GM18502 (cell line): ENCODE measurements at regions not wholly inside any gene's neighbourhood (a gene's known extent, or its start where the extent isn't known, plus 50 kb on each side); places are given as distances from the start of the nearest gene placed in this dataset.

Source experiments
- ATAC-seq: cut with Tn5 transposase; IDR thresholded peaks from one replicate; pipeline ENCODE4 v1.9.1; 2021; ENCODE audit warnings: mild to moderate bottlenecking; ENCODE audit not compliant: unreplicated experiment, poor library complexity

DNA sequence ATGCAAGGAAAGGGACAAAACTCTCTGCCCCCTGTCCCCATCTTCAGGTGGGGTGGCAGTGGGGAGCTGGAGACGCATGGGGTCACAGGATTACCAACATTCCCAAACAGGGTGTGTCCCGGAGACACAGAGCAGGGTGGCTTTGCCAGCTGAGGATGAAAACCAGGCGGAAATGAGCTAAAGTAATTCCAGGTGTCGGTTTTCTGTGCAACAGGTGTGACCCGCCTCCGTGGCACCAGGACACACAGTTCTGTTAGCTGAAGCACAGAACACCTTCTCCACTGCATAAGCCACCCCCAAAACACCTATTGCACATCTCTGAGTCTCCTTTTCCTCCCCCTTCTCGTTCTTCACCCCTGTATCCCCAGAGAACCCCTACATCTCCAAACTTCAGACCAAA is 122.7 kb upstream of the GLI2 start:
- no peak for ATAC-seq

GRCh38 chr2:120613742-120614571 is 121.7 kb upstream of the GLI2 start:
- no peak for ATAC-seq

DNA sequence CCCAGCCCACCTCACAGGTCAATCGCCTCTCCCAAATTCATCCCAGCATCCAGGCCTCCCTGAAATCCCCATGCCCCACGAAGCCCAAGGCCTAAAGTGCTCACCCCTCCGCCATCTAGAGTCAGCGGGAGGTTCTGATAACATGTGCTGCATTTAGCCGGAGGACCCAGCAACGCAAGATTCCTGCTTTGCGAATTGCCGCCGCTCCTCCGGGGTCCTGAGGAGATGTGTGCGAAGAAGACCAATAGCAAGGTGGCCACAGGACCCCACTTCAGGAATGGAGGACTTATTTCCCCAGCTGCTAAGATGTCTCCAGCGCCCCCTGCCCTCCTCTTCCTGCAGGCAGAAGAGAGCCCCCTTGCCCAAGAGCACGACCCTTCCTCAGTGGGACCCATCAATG is 120.8 kb upstream of the GLI2 start:
- ATAC-seq, result no peak

DNA sequence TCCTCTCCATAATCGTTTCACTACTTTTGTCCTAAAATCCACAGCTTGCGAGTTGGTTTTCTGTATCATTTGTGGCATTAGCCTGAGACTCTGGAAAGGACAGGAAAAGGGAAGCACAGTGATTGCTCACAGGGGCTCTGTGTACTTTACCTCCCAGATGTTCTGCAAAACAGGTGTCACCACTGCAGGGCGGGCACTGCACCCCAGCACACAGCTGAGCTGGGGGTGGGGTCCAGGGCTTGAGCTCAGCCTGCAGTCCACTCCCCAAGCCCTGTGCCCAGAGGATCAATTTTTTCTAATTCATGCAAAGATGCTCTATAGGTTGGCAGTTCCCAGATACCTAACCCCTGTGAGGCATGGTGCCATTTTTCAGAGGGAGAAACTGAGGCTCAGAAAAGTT is 119.4 kb upstream of the GLI2 start:
- no peak for ATAC-seq

GRCh38 chr2:120617055-120617454 is 118.6 kb upstream of the GLI2 start:
- no peak for ATAC-seq

DNA sequence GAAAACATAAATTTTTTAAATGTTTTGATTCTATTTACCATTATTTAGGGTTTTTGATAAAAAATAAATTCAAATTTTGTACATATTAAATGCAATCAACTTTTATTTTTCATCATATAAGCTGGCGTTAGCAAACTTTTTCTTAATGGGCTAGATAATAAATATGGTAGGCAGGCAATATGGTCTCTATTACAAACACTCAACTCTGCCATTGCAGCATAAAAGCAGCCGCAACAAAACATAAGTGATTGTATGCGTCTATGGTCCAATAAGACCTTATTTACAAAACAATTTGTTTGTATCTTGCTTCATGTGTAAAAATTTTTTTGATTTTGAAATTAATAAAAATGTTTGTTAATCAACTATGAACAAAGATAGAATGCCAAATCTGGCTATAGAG is 116.8 kb upstream of the GLI2 start:
- ATAC-seq, result no peak

GRCh38 chr2:120619579-120619978 is 116.1 kb upstream of the GLI2 start:
- ATAC-seq, result no peak

DNA sequence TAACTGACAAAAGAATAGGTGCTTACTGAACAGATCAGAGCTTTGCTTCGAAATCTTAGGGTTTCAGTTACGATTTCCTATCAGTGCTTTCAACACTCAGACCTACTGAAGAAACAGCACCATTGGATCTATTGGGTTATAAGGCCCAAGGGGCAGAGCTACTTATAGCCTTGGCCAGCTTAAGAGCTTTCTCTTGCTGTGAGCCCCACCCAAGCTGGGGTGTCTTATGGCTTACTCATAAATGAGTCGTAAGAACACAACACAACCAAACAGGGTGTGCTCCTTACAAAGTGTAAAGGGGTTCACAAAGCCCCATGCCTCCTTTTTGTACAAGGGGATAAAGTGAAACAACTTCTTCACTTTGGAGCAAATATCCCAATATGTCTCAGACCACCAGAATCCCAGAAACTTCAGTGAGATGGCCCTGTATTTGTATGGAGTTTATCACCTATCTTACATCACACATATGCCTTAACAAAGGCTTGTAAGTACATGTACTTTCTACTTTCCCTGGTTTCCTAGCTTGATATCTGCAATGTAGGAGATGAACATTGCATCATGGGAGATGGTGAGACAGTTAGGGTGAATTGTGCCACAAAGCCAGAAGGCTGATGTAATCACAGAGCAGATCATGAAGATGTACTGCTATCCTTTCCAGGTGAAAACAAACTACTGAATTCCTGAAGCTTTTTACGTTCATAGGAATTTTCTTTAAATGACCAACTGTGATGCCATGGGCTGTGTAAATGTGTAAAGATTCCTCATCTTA is 115.5 kb upstream of the GLI2 start:
- ATAC-seq, result no peak

GRCh38 chr2:120622159-120622869 is 113.4 kb upstream of the GLI2 start:
- no peak for ATAC-seq

DNA sequence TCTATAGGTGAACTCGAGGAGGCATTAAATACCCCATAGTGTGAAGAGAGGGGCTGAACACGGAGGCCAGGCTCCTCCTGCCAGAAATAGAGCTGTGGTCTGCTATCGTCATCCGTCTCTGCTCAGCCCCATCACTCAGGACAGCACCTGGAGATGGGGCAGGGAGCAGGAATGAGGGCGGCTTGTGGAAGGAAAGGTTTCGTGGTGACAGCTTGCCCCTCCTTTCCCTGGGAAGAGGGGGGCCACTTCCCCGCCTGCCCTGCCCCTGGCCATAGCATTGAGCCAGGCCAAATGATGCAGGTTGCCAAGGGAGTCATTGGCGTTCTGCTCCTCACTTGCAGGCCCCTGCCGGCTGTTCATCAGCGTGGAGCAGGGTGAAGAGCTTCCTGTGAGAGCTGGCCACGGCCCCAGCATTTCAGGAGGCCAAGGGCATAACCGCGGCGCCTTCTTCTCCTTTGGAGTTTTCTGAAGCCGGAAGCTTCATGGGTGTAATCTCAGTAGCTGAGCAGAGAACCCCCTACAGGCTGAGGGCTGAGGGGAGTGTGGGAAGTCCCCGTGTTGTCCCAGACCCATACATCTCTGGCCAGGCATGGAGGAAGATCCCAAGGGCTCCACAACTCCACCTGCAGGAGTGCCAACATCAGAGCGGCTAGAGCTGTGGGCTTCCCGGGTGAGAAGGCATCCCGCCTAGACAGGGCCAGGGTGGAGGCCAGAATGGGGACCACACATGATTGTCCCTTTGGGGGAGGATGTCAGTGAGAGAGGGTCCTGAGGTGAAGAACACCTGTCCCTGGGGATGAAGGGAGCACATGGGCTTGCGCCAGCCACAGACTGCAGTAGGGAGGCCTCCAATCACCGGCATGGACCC is 112.5 kb upstream of the GLI2 start:
- ATAC-seq, result no peak

DNA sequence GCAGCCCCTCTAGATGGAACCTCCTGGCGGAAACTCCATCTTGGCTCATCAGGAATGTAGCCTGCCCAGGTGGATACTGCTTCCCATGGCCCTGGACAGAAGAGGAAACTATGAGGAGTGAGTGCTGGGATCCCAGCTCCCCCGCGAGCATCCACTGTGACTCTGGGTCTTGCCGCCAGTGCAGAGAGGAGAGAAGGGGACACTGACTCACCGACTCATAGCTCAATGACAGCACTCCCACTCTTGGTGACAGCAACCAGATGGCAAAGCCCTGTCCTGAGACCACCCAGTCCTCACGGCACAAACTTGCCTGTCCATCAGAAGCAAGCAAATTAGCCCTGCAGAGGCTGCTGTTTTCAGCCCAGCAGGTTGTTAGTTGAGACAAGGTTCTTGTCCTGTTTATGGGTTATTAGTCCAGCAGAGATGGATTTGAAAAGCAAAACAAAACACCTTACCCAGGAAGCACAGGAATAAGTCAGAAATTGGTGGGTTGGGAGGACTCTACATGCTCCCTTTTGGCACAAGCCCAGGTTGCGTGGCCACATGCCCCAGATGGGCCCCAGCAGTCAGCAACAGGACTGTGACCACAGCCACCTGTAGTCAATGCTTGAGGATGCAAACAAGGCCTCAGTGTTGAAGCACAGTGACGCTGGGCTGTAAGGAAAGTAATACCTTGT is 111.5 kb upstream of the GLI2 start:
- ATAC-seq, result no peak

GRCh38 chr2:120624738-120625446 is 110.8 kb upstream of the GLI2 start:
- ATAC-seq, result no peak

DNA sequence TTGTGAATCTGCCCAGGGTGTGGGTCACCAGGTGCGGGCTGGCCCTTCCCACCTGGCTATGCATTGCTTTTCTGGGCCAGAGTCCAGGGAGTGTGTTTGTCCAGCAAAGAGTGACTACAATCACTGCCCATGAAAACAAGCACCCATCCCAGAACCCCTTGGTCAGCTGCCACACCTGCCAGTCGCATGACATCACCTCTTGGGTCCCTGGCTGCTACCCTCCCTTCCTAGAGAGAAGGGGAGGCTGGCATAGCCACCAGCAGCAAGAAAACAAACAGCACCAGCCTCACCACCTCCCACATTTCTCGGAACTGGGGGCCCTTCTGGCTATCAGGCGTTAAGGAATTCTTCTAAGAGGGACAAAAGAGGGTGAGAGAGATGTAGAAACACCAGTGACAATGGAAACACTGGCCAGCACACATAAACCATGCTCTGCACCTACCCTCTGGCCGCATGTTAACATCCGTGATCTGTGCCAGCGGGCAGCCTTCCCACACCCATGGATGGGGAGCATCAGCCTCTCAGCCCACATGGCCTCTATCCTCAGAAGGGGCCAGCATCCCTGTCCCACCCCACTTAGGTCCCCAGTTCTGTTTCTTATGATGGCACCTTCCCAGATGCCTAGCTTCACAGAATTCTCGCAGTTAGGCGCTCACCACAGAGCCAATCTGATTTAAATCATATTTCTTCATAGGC is 109.7 kb upstream of the GLI2 start:
- no peak for ATAC-seq

GRCh38 chr2:120626566-120626965 is 109.1 kb upstream of the GLI2 start:
- no peak for ATAC-seq

DNA sequence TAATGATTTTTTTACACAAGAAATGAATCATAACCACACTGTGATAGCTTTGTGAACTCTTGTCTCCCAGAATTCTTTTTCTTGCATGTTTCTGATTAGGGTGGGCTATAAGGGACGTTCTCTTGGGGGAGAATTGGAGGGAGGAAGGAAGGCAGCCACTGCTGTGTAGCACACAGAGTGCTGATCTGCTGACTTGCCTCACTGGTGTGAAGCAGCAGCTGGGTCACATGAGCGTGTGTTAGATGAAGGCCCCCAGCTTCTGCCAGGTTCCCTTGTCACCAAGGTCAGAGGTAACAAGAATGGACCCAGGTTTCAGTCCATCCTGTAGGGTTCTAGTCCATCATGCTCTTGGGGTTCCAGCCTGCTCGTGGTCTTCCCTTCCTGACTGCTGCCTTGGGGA is 107.4 kb upstream of the GLI2 start:
- ATAC-seq, result no peak

DNA sequence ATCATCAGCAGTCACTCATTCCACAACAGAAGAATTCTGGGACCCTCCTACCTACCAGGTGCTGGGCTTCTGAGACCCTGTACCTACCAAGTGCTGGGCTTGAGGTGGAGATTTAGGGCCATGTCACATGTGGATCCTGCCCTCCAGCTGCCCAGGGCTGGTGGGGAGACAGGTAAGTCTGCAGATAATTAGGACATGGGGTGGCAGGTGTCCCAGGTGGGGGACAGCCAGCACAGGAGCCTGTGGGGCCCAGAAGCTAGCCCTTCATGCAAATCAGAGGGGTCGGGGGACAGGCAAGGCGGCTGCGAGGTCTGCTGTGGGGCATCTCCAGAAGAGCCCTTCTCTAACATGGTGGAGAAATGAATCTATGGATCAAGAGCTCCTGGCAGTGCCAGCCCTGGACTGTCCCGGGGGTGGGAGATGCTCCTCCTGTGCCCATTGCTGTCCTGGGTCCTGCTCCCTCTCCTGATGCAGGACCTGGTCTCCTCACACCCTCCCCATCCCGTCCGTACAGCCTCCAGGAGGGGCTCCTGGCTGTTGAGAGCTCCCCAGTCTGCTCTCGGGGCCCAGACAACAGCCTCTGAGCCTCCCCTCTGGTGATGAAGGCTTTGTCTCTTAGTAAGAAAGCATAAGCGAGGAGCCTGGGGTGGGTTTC is 106.3 kb upstream of the GLI2 start:
- no peak for ATAC-seq

GRCh38 chr2:120630031-120630701 is 105.5 kb upstream of the GLI2 start:
- ATAC-seq, result no peak
